Sigmoid colon (tissue), 6 donors: ENCODE measurements at regions not wholly inside any gene's neighbourhood (a gene's known extent, or its start where the extent isn't known, plus 50 kb on each side); places are given as distances from the start of the nearest gene placed in this dataset.

Experiments
- DNase-seq: peaks from one replicate; pipeline ENCODE4 v3.0.0-alpha.2; 2019
- H3K27ac ChIP-seq, 4 donors: fragments of 200-600 bp; sonication (generic); one replicate each; pipeline ENCODE4 v1.5.1; 2016 to 2019; ENCODE audit warnings: mild to moderate bottlenecking in 1 of 4
- H3K27me3 ChIP-seq, 3 donors: fragments of 200-600 bp; sonication (generic); one replicate each; pipeline ENCODE4 v1.5.1; 2019; ENCODE audit warnings: mild to moderate bottlenecking in 1 of 3
- H3K36me3 ChIP-seq, 4 donors: fragments of 200-600 bp; sonication (generic); one replicate each; pipeline ENCODE4 v1.5.1; 2016 to 2019
- H3K4me1 ChIP-seq, 4 donors: fragments of 200-600 bp; sonication (generic); one replicate each; pipeline ENCODE4 v1.5.1; 2017 to 2019
- H3K4me3 ChIP-seq, 4 donors: fragments of 200-600 bp; sonication (generic); one replicate each; pipeline ENCODE4 v1.5.1; 2017 to 2019; ENCODE audit warnings: mild to moderate bottlenecking in 2 of 4, moderate library complexity in 1 of 4
- H3K9me3 ChIP-seq, 4 donors: fragments of 200-600 bp in 3 of 4; sonication (generic) in 3 of 4; one replicate each; pipeline versions ENCODE4 v1.5.1 to v1.6.1; 2013 to 2019
- EP300 ChIP-seq, 4 donors: sonication (generic); formaldehyde crosslinking; IDR thresholded peaks; one replicate each; pipeline ENCODE4 v1.6.1; 2017; ENCODE audit warnings: antibody characterized with exemption in 4 of 4
- POLR2A ChIP-seq, 2 donors: fragments of 450-650 bp; IDR thresholded peaks; one replicate each; pipeline ENCODE4 v1.6.1; 2016; ENCODE audit warnings: antibody characterized with exemption in 2 of 2, mild to moderate bottlenecking in 2 of 2, moderate library complexity in 2 of 2
- POLR2AphosphoS5 ChIP-seq, 4 donors: sonication (generic); formaldehyde crosslinking; IDR thresholded peaks; one replicate each; pipeline ENCODE4 v1.6.1; 2017; ENCODE audit warnings: antibody characterized with exemption in 4 of 4
- WGBS, 2 donors: extraction: QIAGEN DNeasy Blood & Tissue Kit; methylation state at CpG; one replicate each; pipeline ENCODE4 v1.1.7; 2013; 5-methylcytosine and 5-hydroxymethylcytosine counted together
- intact Hi-C: fragments of 100-400 bp; cut with DNase I; formaldehyde crosslinking; loops from one replicate; pipeline ENCODE4 v1.15.1; 2023
- TF ChIP-seq, protein P1 (sequence below), 4 experiments: fragments of 450-650 bp in 3 of 4; fragments of 200-600 bp in 1 of 4; IDR thresholded peaks; one replicate each; pipeline ENCODE4 v1.5.1; 2016 to 2019; ENCODE audit warnings: antibody characterized with exemption in 4 of 4, mild to moderate bottlenecking in 3 of 4, moderate library complexity in 2 of 4
- donor health status: healthy with polysubstance abuse.
- donor health status: healthy.

DNA sequence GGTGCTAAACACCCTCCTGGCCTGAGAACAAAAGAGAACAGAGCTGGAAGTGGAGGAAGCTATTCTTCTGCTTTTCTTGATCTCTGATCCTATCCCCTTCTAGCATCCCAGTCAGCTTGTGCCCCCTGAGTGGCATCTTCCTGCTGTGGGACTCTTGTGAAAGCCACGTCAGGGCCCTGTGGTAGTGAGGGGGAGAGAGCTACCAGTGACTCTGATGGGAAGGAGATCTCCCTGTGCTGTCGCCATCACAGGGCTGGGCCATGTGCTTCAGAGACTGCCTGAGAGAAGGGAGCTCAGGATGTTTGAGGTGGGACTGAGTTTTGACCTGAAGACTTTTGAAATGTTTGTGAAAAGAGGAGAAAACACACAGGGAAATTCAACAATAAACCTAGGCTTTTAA is 107.6 kb upstream of the FUT8 start:
- intact Hi-C loops, result no loop called here
- H3K9me3 ChIP-seq, result no peaks in the 10 kb centered on the region
- H3K4me1 ChIP-seq, result no peaks in the 10 kb centered on the region
- TF ChIP-seq, protein P1, sequence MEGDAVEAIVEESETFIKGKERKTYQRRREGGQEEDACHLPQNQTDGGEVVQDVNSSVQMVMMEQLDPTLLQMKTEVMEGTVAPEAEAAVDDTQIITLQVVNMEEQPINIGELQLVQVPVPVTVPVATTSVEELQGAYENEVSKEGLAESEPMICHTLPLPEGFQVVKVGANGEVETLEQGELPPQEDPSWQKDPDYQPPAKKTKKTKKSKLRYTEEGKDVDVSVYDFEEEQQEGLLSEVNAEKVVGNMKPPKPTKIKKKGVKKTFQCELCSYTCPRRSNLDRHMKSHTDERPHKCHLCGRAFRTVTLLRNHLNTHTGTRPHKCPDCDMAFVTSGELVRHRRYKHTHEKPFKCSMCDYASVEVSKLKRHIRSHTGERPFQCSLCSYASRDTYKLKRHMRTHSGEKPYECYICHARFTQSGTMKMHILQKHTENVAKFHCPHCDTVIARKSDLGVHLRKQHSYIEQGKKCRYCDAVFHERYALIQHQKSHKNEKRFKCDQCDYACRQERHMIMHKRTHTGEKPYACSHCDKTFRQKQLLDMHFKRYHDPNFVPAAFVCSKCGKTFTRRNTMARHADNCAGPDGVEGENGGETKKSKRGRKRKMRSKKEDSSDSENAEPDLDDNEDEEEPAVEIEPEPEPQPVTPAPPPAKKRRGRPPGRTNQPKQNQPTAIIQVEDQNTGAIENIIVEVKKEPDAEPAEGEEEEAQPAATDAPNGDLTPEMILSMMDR (IDR thresholded peaks at IDR 0.05), result no peak
- TF ChIP-seq POLR2A (IDR thresholded peaks at IDR 0.05) (no peak), EP300 (IDR thresholded peaks at IDR 0.05) (no peak), POLR2AphosphoS5 (IDR thresholded peaks at IDR 0.05) (no peak)
- H3K4me3 ChIP-seq, result no peak overlapping the region
- peaks cover 0 to 3% (median 0%) of the 10 kb centered on the region in 3 donors for H3K27me3 ChIP-seq
- DNase-seq, result no peak
- WGBS, 2 donors, result 85 to 96% methylated on average over 2 of the region's 2 CpGs
- no peak overlapping the region for H3K27ac ChIP-seq
- H3K36me3 ChIP-seq, result no peaks in the 10 kb centered on the region

DNA sequence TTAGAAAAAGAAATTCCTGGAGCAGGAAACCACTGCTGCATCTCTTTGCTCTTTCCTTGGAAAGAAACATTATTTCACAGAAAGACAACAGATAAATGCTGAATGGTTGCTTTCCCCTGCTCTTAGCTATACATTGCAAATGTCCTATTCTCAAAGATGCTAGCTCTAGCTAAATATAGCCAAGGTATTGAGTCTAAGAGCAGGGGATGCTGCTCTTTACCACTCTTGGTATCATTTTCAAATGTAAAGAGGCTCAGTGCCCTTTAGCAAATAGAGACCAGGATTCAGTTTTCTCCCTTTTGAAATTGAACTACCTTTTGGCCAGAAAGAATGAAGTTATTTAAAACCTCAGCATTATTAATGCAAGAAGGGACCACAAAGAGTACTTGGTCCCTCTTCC is 104.0 kb upstream of the FUT8 start:
- Histone ChIP-seq H3K36me3 (no peaks in the 10 kb centered on the region), H3K4me1 (no peaks in the 10 kb centered on the region), H3K27me3 (peaks cover 0 to 5% (median 0%) of the 10 kb centered on the region in 3 donors), H3K27ac (no peak overlapping the region), H3K9me3 (no peaks in the 10 kb centered on the region), H3K4me3 (no peak overlapping the region)
- intact Hi-C loops, result no loop called here
- TF ChIP-seq POLR2AphosphoS5 (IDR thresholded peaks at IDR 0.05), result no peak
- no peak for TF ChIP-seq POLR2A (IDR thresholded peaks at IDR 0.05)
- TF ChIP-seq, protein P1 (IDR thresholded peaks at IDR 0.05), result no peak
- TF ChIP-seq EP300 (IDR thresholded peaks at IDR 0.05), result no peak
- DNase-seq, result no peak

DNA sequence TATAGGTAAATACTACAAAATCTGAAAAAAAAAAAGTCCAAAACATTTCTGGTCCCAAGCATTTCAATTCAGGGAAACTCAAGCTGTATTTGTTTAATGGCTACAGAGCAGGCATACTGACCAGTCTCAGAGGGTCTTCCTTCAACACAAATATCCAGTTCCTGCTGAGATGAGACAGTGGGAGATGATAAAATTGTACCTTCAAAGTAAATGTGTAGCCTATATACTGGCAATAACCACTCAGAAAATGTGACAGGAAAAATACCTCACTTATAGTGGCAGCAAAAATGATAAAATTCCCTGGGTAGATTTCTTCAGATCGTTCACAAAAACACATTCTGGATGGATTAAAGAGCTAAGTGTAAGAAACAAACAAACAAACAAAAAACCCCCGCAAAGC is 102.0 kb upstream of the FUT8 start:
- Histone ChIP-seq H3K27ac (no peak overlapping the region), H3K36me3 (no peaks in the 10 kb centered on the region), H3K27me3 (peaks cover 0 to 5% (median 0%) of the 10 kb centered on the region in 3 donors), H3K4me3 (no peak overlapping the region), H3K4me1 (no peaks in the 10 kb centered on the region), H3K9me3 (no peaks in the 10 kb centered on the region)
- TF ChIP-seq EP300 (IDR thresholded peaks at IDR 0.05) (no peak), POLR2A (IDR thresholded peaks at IDR 0.05) (no peak), POLR2AphosphoS5 (IDR thresholded peaks at IDR 0.05) (no peak)
- TF ChIP-seq, protein P1 (IDR thresholded peaks at IDR 0.05), result no peak
- WGBS, 2 donors, result 82 to 92% methylated on average over 2 of the region's 2 CpGs
- intact Hi-C loops, result no loop called here
- no peak for DNase-seq

DNA sequence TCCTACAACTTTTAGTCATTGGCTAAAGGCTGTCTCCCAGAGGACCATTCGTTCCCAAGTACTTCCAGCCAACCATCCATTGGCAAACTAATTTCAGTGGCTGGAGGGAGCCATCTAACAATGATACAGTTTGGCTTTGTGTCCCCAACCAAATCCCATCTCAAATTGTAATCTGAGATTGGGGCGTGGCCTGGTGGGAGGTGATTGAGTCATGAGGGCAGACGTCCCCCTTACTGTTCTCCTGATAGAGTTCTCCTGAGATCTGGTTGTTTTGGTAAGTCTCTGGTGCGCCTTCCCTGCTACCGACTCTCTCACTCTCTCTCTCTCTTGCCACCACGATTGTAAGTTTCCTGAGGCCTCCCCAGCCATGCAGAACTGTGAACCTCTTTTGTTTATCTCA is 99.7 kb upstream of the FUT8 start:
- Histone ChIP-seq H3K9me3 (no peaks in the 10 kb centered on the region), H3K36me3 (no peaks in the 10 kb centered on the region), H3K4me3 (no peak overlapping the region), H3K27ac (no peak overlapping the region), H3K27me3 (peaks cover 0 to 5% (median 0%) of the 10 kb centered on the region in 3 donors), H3K4me1 (no peaks in the 10 kb centered on the region)
- intact Hi-C loops, result no loop called here
- no peak for DNase-seq
- TF ChIP-seq POLR2AphosphoS5 (IDR thresholded peaks at IDR 0.05) (no peak), EP300 (IDR thresholded peaks at IDR 0.05) (no peak), POLR2A (IDR thresholded peaks at IDR 0.05) (no peak)
- TF ChIP-seq, protein P1 (IDR thresholded peaks at IDR 0.05), result no peak
- WGBS, 2 donors, result 82 to 85% methylated on average over 6 of the region's 6 CpGs
